ENCODE measurements at regions not wholly inside any gene's neighbourhood (a gene's known extent, or its start where the extent isn't known, plus 50 kb on each side); places are given as distances from the start of the nearest gene placed in this dataset.

DNA sequence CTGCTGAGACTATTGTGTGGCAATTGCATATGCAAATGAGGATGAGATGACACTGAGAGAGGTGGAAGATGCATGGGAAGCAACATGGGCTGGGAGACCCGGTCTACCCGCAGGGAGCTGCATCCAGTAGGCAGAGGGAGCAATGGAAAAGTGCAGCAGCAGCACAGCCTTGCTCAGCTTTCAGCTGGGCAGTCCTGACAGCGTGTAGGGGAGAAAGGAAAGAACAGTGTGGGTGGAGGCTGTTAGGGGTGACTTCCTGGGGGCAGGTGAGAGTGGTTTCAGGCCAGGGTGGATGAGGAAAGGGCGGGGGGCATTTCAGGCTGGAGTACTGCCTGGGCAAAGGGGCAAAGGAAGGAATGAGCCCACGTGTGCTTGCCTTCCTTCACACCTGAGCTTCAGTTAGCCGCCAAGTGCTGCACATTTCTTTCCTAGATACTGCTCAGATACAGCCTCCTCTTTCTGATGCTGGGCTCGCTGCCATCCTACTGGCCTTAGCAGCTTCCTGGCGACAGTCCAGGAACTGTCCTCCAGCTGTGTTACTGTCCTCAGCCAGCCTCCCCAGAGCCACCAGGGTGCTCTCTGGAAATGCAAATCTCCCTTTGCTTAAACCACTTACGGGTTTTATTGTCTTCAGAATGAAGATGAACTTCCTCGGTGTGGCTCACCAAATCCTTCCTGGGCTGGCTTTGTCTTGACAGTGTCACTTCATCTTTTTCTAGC lies 276.3 kb downstream of the TSN start:
- Histone ChIP-seq H3K36me3 (ENCODE audit: control insufficient read depth, insufficient read depth, low read length) (no peaks in the 10 kb centered on the region), H3K4me2 (ENCODE audit: insufficient read depth, low read length) (no peak overlapping the region), H3K4me3 (no peak overlapping the region), H4K20me1 (replicated peaks; ENCODE audit: control insufficient read depth, insufficient read depth, low read length) (no peaks in the 10 kb centered on the region), H3K79me2 (ENCODE audit: control insufficient read depth, insufficient read depth, low read length) (no peaks in the 10 kb centered on the region), H2AFZ (ENCODE audit: low read depth, low read length) (no peak overlapping the region), H3K27me3 (ENCODE audit: control insufficient read depth in 2 of 2, insufficient read depth in 2 of 2, low read length in 2 of 2) (peaks cover 0 to 28% of the 10 kb centered on the region in 2 experiments; a peak in 3 of 5 replicates), H3K4me1 (replicated peaks in 1 of 2; ENCODE audit: control insufficient read depth in 2 of 2, insufficient read depth in 2 of 2, low read length in 2 of 2) (no peaks in the 10 kb centered on the region), H3K9me1 (ENCODE audit: control insufficient read depth, insufficient read depth, low read length) (no peaks in the 10 kb centered on the region), H3K9me3 (replicated peaks; ENCODE audit: control insufficient read depth, insufficient read depth, low read depth, low read length) (no peaks in the 10 kb centered on the region), H3K27ac (ENCODE audit: extremely low read depth, low read depth, low read length) (no peak overlapping the region), H3K9ac (ENCODE audit: insufficient read depth in 1 of 2, low read depth in 2 of 2, low read length in 2 of 2) (no peak overlapping the region)
- CTCF ChIA-PET (ENCODE audit: low intra/inter-chr PET ratio) = no interaction called here
- FAIRE-seq = no peak
- POLR2A ChIA-PET = no interaction called here
- no TSS peak for BruUV-seq (replicated peaks)
- intact Hi-C loops (cut with micrococcal nuclease) (no loop called here), in situ Hi-C loops (cut with MboI) (no loop called here)
- no peak for DNase-seq (ENCODE audit: extremely low read depth in 1 of 4, low spot score in 3 of 4)
- no peak for ATAC-seq
- TF ChIP-seq KDM2B (CRISPR knock-in tag; IDR thresholded peaks at IDR 0.05) = no peak
- no peak for TF ChIP-seq ZNF766 (CRISPR knock-in tag; conservative IDR thresholded peaks at IDR 0.05)
- TF ChIP-seq DNMT1 (IDR thresholded peaks at IDR 0.05) = no peak
- TF ChIP-seq, protein P1, sequence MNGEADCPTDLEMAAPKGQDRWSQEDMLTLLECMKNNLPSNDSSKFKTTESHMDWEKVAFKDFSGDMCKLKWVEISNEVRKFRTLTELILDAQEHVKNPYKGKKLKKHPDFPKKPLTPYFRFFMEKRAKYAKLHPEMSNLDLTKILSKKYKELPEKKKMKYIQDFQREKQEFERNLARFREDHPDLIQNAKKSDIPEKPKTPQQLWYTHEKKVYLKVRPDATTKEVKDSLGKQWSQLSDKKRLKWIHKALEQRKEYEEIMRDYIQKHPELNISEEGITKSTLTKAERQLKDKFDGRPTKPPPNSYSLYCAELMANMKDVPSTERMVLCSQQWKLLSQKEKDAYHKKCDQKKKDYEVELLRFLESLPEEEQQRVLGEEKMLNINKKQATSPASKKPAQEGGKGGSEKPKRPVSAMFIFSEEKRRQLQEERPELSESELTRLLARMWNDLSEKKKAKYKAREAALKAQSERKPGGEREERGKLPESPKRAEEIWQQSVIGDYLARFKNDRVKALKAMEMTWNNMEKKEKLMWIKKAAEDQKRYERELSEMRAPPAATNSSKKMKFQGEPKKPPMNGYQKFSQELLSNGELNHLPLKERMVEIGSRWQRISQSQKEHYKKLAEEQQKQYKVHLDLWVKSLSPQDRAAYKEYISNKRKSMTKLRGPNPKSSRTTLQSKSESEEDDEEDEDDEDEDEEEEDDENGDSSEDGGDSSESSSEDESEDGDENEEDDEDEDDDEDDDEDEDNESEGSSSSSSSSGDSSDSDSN (IDR thresholded peaks at IDR 0.05; ENCODE audit: borderline replicate concordance in 1 of 2, low read depth in 2 of 2, low read length in 2 of 2) = no peak
- TF ChIP-seq NFIC (IDR thresholded peaks at IDR 0.05) = 0 out of 2 replicates have a peak, but pooled peaks have one; percentile 34
- no peak for TF ChIP-seq CAMTA2 (CRISPR knock-in tag; conservative IDR thresholded peaks at IDR 0.05)
- no peak for TF ChIP-seq ZNF696 (CRISPR knock-in tag; conservative IDR thresholded peaks at IDR 0.05)
- 0% methylated on average over 9 of the region's 10 CpGs for WGBS (ENCODE audit: insufficient coverage, low coverage, missing lambda C conversion rate)
